ENCODE measurements at regions not wholly inside any gene's neighbourhood (a gene's known extent, or its start where the extent isn't known, plus 50 kb on each side); places are given as distances from the start of the nearest gene placed in this dataset.

DNA sequence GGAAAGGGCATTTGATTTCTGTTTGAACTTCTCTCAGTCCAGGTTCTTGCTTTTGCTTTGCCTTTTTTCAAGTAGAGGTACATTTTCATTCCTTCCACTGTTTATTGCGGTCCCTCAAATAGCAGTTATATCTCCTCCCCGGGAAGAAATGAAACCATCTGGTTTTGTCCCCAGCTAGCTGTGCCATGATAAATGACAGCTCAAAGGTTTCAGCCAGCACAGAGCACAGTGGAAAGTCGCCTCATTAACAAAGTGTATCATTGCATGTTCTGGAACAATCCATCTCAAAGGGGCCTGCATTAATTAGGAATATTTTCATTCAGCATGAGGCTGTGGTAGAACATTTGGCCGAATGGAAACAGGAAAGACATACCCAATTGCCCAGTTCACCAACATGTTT lies 146.0 kb downstream of the EDN3 start:
- no peak for TF ChIP-seq SUZ12 (IDR thresholded peaks at IDR 0.05; ENCODE audit: extremely low read depth, insufficient read depth, insufficient read length)
- no peak for TF ChIP-seq ZNF274 (IDR thresholded peaks at IDR 0.05; ENCODE audit: low read depth, low read length)
- TF ChIP-seq YY1 (IDR thresholded peaks at IDR 0.05; ENCODE audit: insufficient read depth, insufficient read length) = no peak
